ENCODE measurements at regions not wholly inside any gene's neighbourhood (a gene's known extent, or its start where the extent isn't known, plus 50 kb on each side); places are given as distances from the start of the nearest gene placed in this dataset.

DNA sequence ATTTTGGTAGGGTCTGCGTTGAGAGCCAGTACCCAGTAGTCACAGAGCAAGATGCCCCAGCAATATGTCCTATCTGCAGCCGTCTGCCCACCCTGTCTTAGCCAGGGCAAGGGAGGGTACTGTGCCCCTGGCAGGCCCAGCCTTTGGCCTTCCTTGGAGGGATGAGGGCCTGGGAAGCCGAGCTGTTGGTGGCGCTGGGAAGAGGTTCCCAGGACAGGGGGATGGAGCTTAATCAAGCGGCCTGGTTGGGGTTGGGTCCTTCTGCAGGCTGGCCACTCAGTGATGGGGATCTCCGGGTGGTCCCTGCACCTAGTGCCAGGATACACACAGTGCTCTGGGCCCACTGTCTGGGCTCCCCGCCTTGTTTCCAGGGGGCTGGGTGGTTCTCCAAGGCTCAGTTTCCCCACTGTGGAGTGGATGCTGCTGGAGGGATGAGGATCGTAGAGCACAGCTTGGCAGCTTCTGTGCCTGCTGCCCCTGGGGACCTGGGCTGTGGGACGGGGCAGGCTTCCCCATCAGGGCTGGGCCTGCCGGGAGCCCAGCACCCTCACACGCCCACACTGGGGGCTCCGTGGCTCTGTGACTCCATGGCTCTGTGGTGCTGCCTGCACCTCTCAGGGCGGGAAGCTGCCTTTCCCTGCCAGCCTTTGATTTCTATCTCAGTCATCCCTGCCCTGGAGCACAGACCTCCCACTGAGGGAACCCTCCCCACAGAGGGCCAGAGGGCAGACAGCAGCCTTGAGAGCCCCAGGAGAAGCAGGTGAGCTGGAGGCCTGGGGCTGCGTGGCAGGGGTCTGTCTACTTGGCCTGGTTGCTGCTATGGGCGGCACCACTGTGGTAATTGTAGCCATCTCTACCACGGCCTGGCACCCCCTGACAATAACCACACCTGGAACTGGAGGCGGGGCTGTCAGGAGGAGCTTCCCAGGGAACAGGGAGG is 357.0 kb downstream of the TMEM121 start:
- TF ChIP-seq, protein P1, sequence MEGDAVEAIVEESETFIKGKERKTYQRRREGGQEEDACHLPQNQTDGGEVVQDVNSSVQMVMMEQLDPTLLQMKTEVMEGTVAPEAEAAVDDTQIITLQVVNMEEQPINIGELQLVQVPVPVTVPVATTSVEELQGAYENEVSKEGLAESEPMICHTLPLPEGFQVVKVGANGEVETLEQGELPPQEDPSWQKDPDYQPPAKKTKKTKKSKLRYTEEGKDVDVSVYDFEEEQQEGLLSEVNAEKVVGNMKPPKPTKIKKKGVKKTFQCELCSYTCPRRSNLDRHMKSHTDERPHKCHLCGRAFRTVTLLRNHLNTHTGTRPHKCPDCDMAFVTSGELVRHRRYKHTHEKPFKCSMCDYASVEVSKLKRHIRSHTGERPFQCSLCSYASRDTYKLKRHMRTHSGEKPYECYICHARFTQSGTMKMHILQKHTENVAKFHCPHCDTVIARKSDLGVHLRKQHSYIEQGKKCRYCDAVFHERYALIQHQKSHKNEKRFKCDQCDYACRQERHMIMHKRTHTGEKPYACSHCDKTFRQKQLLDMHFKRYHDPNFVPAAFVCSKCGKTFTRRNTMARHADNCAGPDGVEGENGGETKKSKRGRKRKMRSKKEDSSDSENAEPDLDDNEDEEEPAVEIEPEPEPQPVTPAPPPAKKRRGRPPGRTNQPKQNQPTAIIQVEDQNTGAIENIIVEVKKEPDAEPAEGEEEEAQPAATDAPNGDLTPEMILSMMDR (conservative IDR thresholded peaks at IDR 0.05; ENCODE audit: low read depth in 2 of 2), result no peak
- TF ChIP-seq POLR2AphosphoS5 (IDR thresholded peaks at IDR 0.05; ENCODE audit: low read depth), result no peak
- no peak for TF ChIP-seq EZH2 (IDR thresholded peaks at IDR 0.05; ENCODE audit: low read depth, unreplicated experiment)
- TF ChIP-seq, protein P2, sequence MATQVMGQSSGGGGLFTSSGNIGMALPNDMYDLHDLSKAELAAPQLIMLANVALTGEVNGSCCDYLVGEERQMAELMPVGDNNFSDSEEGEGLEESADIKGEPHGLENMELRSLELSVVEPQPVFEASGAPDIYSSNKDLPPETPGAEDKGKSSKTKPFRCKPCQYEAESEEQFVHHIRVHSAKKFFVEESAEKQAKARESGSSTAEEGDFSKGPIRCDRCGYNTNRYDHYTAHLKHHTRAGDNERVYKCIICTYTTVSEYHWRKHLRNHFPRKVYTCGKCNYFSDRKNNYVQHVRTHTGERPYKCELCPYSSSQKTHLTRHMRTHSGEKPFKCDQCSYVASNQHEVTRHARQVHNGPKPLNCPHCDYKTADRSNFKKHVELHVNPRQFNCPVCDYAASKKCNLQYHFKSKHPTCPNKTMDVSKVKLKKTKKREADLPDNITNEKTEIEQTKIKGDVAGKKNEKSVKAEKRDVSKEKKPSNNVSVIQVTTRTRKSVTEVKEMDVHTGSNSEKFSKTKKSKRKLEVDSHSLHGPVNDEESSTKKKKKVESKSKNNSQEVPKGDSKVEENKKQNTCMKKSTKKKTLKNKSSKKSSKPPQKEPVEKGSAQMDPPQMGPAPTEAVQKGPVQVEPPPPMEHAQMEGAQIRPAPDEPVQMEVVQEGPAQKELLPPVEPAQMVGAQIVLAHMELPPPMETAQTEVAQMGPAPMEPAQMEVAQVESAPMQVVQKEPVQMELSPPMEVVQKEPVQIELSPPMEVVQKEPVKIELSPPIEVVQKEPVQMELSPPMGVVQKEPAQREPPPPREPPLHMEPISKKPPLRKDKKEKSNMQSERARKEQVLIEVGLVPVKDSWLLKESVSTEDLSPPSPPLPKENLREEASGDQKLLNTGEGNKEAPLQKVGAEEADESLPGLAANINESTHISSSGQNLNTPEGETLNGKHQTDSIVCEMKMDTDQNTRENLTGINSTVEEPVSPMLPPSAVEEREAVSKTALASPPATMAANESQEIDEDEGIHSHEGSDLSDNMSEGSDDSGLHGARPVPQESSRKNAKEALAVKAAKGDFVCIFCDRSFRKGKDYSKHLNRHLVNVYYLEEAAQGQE (IDR thresholded peaks at IDR 0.05; ENCODE audit: unreplicated experiment), result no peak
- TF ChIP-seq, protein P3, sequence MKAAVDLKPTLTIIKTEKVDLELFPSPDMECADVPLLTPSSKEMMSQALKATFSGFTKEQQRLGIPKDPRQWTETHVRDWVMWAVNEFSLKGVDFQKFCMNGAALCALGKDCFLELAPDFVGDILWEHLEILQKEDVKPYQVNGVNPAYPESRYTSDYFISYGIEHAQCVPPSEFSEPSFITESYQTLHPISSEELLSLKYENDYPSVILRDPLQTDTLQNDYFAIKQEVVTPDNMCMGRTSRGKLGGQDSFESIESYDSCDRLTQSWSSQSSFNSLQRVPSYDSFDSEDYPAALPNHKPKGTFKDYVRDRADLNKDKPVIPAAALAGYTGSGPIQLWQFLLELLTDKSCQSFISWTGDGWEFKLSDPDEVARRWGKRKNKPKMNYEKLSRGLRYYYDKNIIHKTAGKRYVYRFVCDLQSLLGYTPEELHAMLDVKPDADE (IDR thresholded peaks at IDR 0.05), result no peak
- TF ChIP-seq STAT1 (IDR thresholded peaks at IDR 0.05; ENCODE audit: unreplicated experiment), result no peak
- no peak for TF ChIP-seq EZH2phosphoT487 (IDR thresholded peaks at IDR 0.05; ENCODE audit: unreplicated experiment)
- TF ChIP-seq CREB1 (CRISPR knock-in tag; IDR thresholded peaks at IDR 0.05; ENCODE audit: low read depth), result no peak
- no peak for TF ChIP-seq NANOG (IDR thresholded peaks at IDR 0.05; ENCODE audit: borderline replicate concordance)
